Lower leg skin (tissue), 4 donors: ENCODE measurements at regions not wholly inside any gene's neighbourhood (a gene's known extent, or its start where the extent isn't known, plus 50 kb on each side); places are given as distances from the start of the nearest gene placed in this dataset.

Experiments used
- DNase-seq, 2 donors: peaks; one replicate each; pipeline ENCODE4 v3.0.0-alpha.2; 2019; ENCODE audit warnings: low spot score in 2 of 2
- H3K4me3 ChIP-seq: fragments of 200-600 bp; sonication (generic); 2 replicates; pipeline ENCODE4 v1.5.1; 2017; ENCODE audit warnings: mild to moderate bottlenecking, low read depth; ENCODE audit not compliant: poor library complexity, severe bottlenecking
- CTCF ChIP-seq, 3 donors: fragments of 450-650 bp; IDR thresholded peaks; one replicate each; pipeline ENCODE4 v1.5.1; 2016; ENCODE audit warnings: antibody characterized with exemption in 3 of 3, mild to moderate bottlenecking in 3 of 3, moderate library complexity in 2 of 3
- POLR2A ChIP-seq, 2 donors: fragments of 450-650 bp; IDR thresholded peaks; one replicate each; pipeline ENCODE4 v1.6.1; 2016 to 2017; ENCODE audit warnings: antibody characterized with exemption in 2 of 2, mild to moderate bottlenecking in 1 of 2, moderate library complexity in 1 of 2
- WGBS, 2 donors: methylation state at CpG; one replicate each; pipeline ENCODE4 v1.1.5; 2018; 5-methylcytosine and 5-hydroxymethylcytosine counted together
- intact Hi-C: fragments of 100-400 bp; cut with DNase I; formaldehyde crosslinking; loops from one replicate; pipeline ENCODE4 v1.15.0; 2023; ENCODE audit warnings: low total_unique reads

DNA sequence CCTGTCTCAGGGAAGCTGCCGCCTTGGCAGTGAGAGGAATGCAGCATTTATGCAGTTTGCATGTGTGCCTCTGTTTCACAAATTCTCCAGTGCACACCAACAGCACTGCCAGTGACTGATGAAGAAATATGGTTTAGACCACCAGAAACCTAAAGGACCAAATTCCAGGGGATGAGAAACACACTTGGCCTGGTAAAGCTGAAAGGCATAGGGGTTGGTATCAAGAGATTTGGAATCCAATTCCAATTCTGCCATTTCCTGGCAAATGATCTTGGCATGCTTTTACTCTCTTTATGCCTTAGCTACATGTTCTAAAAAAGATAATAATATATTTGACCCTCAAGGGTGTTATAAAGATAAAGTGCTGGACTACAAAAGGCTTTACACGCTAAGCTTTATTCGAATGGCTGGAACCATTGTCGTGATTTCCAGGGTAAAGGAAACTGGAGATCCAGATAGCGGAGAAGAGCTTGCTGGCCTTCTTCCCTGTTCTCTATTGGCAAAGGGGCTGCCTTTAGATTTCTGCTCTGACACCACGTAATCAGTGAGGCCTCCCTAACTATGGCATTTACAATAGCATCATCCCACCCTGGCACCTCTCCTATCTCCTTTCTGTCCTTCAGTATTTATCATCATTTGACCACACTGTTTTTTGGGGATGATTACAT lies 359.8 kb upstream of the ASIC2 start:
- intact Hi-C loops: no loop called here
- H3K4me3 ChIP-seq: no peak overlapping the region
- DNase-seq: no peak
- TF ChIP-seq POLR2A (IDR thresholded peaks at IDR 0.05) (no peak), CTCF (IDR thresholded peaks at IDR 0.05) (no peak)
- 82 to 83% methylated on average over 6 of the region's 6 CpGs for WGBS, 2 donors

GRCh38 chr17:33653399-33653788 lies 360.3 kb upstream of the ASIC2 start:
- no peak for TF ChIP-seq POLR2A (IDR thresholded peaks at IDR 0.05)
- TF ChIP-seq CTCF (IDR thresholded peaks at IDR 0.05): no peak
- no peak for DNase-seq
- H3K4me3 ChIP-seq: no peak overlapping the region
- intact Hi-C loops: no loop called here

DNA sequence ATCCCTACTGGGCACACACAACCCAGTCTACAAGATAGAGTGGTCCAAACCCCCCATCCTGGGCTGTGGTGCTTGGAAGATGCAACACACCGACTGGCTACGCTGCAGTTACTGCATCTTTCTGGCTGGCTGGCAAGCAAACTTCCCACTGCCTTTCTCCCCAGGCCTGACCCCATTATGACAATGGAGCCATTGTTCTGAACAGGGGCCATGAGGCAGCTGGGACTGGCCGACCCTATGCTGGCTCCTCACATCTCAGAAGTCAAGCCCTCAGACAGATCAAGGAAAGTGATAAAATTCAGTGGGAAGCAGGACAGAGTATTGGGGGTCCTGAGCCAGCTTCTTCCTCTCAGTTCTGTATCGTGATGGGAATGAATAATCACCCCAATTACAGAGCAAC lies 364.1 kb upstream of the ASIC2 start:
- intact Hi-C loops: no loop called here
- H3K4me3 ChIP-seq: no peak overlapping the region
- TF ChIP-seq CTCF (IDR thresholded peaks at IDR 0.05): no peak
- no peak for TF ChIP-seq POLR2A (IDR thresholded peaks at IDR 0.05)
- DNase-seq: no peak
- 73 to 74% methylated on average over 4 of the region's 4 CpGs for WGBS, 2 donors

DNA sequence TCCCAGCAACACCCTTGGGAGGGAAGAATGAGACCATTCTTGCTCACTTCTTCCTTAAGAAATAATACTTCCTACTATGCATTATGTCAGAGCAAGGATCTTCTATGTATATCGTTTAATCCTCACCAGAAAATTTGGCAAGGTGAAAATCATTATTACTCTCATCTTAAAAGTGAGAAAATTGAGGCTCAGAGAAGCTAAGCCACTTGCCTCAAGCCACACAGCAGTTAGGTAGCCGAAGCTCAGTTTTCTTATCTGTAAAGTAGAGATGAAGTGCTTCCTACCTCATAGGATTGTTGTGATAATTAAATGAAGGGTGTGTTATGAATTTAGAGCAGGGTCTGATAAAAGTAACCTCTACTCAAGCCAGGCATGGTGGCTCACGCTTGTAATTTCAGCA lies 368.9 kb upstream of the ASIC2 start:
- TF ChIP-seq CTCF (IDR thresholded peaks at IDR 0.05) (no peak), POLR2A (IDR thresholded peaks at IDR 0.05) (no peak)
- DNase-seq: no peak
- H3K4me3 ChIP-seq: no peak overlapping the region
- intact Hi-C loops: loop anchor here (10.0 kb wide), 1 partner anchor 137 kb away; no protein-coding TSS in a partner anchor
- 48 to 59% methylated on average over 3 of the region's 3 CpGs for WGBS, 2 donors

DNA sequence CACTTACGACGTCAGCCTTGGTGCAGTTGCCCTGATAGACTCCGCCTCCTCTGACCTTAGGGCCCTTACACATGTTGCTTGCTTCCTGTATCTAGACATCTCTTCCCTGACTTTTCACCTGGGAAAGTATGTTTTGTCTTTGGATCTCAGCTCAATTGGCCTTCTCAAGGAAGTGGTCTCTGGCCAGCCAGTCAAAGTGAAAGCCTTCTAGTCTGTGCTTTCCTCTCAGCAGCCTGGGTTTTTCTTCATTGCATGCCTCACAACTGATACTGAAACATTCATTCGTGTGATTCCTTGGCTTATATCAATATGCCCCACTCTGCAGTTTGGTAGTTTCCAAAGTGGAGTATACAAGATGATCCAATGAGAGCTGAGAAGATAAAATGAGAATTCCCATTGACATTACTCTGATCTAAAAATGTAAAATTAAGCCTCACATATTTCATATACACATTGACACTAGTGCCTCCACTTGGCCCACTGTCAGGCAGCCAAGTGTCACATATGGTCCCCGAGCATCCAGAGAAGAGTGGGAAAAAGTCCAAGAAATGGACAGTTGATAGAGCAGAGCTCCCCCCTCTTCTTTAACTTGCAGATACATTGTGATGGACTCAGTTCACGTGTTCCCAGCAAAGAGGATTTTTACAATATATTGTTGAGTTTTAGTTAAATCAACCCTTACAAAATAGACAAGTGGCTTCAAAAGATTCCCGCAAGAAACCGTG lies 371.2 kb upstream of the ASIC2 start:
- H3K4me3 ChIP-seq: no peak overlapping the region
- intact Hi-C loops: loop anchor here (10.0 kb wide), 1 partner anchor 139 kb away; no protein-coding TSS in a partner anchor
- TF ChIP-seq POLR2A (IDR thresholded peaks at IDR 0.05): no peak
- TF ChIP-seq CTCF (IDR thresholded peaks at IDR 0.05): no peak
- no peak for DNase-seq
- WGBS, 2 donors: 78 to 80% methylated on average over 8 of the region's 8 CpGs
